Heart left ventricle (tissue), 13 donors: ENCODE measurements at regions not wholly inside any gene's neighbourhood (a gene's known extent, or its start where the extent isn't known, plus 50 kb on each side); places are given as distances from the start of the nearest gene placed in this dataset.

Experiments used
- CTCF ChIP-seq, 12 donors: fragments of 200-600 bp; sonication (generic) in 4 of 12; IDR thresholded peaks; one replicate each; pipeline versions ENCODE4 v1.5.0 to v1.8.0; 2018 to 2022; ENCODE audit warnings: antibody characterized with exemption in 12 of 12, mild to moderate bottlenecking in 5 of 12
- POLR2A ChIP-seq, 2 donors: fragments of 450-650 bp; IDR thresholded peaks; one replicate each; pipeline ENCODE4 v1.6.1; 2017; ENCODE audit warnings: antibody characterized with exemption in 2 of 2, mild to moderate bottlenecking in 2 of 2, moderate library complexity in 2 of 2
- donor health status: ischemic (EF 13 %, LVEDD 7.1; RV severe dilation, severe dysfunction).
- donor health status: DM: no; HTN: yes; CAD: no.
- donor health status: DM: no; HTN: no; CAD: no.
- donor health status: ischemic (EF 25% LVEDD 6.9; RV normal size, moderate dysfunction).
- donor health status: ischemic (EF 25% LVEDD 5.7; RV mildly dilated, moderate dysfunction).
- donor health status: ischemic (EF 35%, LVEDD 5.7; RV mildly dilated, moderate dysfunction).
- donor health status: nonischemic (EF 11% LVEDD 7.7; RV severe dilation, severe dysfunction).
- donor health status: DM: yes; HTN: yes; CAD: no.
- donor health status: PGD.
- donor health status: ischemic (EF 29% LVEDD 5.4; RV normal size, mild dysfunction).
- donor health status: nonischemic (EF 23%, LVEDD 6.1; RV moderate dilation, normal function).

- TF ChIP-seq CTCF (IDR thresholded peaks at IDR 0.05) (no peak), POLR2A (IDR thresholded peaks at IDR 0.05) (no peak)
Observed at GRCh38 chr19:5206751-5207075, 133.9 kb downstream of the PTPRS start.
